CD4-positive, alpha-beta T cell (primary cell): ENCODE measurements at regions not wholly inside any gene's neighbourhood (a gene's known extent, or its start where the extent isn't known, plus 50 kb on each side); places are given as distances from the start of the nearest gene placed in this dataset.

Experiments
- ATAC-seq: fragments of 200-7000 bp; cut with Tn5 transposase; one replicate; pipeline ENCODE4 v1.10.0; 2022; ENCODE audit warnings: mild to moderate bottlenecking; ENCODE audit not compliant: poor library complexity
- CTCF ChIA-PET: fragments of 350-600 bp; sonication (Branson Sonifier 250); formaldehyde crosslinking; loops from one replicate; lab custom pipeline; 2021; ENCODE audit warnings: antibody characterized with exemption, inconsistent platforms; lab: Charles Lee
- POLR2A ChIA-PET: fragments of 350-600 bp; sonication (Branson Sonifier 250); formaldehyde crosslinking; loops from one replicate; lab custom pipeline; 2021; ENCODE audit warnings: antibody characterized with exemption, inconsistent platforms; lab: Charles Lee
- DNase-seq, 14 experiments: peaks; one replicate each; pipeline ENCODE4 v3.0.0-alpha.2; 2013 to 2020; ENCODE audit warnings: mixed read lengths in 2 of 14
- H3K27ac ChIP-seq, 2 donors: one replicate each; pipeline versions ENCODE4 v1.5.1 to v1.7.0; 2013; ENCODE audit warnings: low read length in 2 of 2, low read depth in 1 of 2, mild to moderate bottlenecking in 1 of 2
- H3K27me3 ChIP-seq, 2 experiments: 1 replicate in 1 of 2; 2 replicates in 1 of 2; pipeline versions ENCODE4 v1.6.1 to v1.7.0; 2013; ENCODE audit warnings: low read length in 2 of 2, control low read depth in 1 of 2, mild to moderate bottlenecking in 1 of 2, moderate library complexity in 1 of 2; ENCODE audit not compliant: insufficient read depth in 2 of 2, control insufficient read depth in 1 of 2
- H3K36me3 ChIP-seq: one replicate; pipeline ENCODE4 v1.6.1; 2013; ENCODE audit warnings: low read length, control low read depth; ENCODE audit not compliant: insufficient read depth
- H3K4me1 ChIP-seq: one replicate; pipeline ENCODE4 v1.6.1; 2013; ENCODE audit warnings: low read length, control low read depth; ENCODE audit not compliant: insufficient read depth
- H3K4me3 ChIP-seq: one replicate; pipeline ENCODE4 v1.5.1; 2013; ENCODE audit warnings: mild to moderate bottlenecking, low read length, moderate library complexity
- H3K9me3 ChIP-seq, 2 experiments: 1 replicate in 1 of 2; 2 replicates in 1 of 2; pipeline versions ENCODE4 v1.6.1 to v1.7.0; 2013; ENCODE audit warnings: low read length in 2 of 2, mild to moderate bottlenecking in 2 of 2, control low read depth in 1 of 2, moderate library complexity in 1 of 2; ENCODE audit not compliant: control insufficient read depth in 1 of 2, insufficient read depth in 1 of 2
- H3K27ac Mint-ChIP-seq: one replicate; pipeline ENCODE4 v1.8.0; 2020; ENCODE audit warnings: mixed read lengths
- H3K27me3 Mint-ChIP-seq: one replicate; pipeline ENCODE4 v1.8.0; 2021; ENCODE audit warnings: mixed read lengths
- H3K36me3 Mint-ChIP-seq: one replicate; pipeline ENCODE4 v1.8.0; 2021; ENCODE audit warnings: low read depth, mixed read lengths
- H3K4me1 Mint-ChIP-seq: one replicate; pipeline ENCODE4 v1.8.0; 2021; ENCODE audit warnings: low read depth, mixed read lengths
- H3K4me3 Mint-ChIP-seq: one replicate; pipeline ENCODE4 v1.8.0; 2020; ENCODE audit warnings: mild to moderate bottlenecking, mixed read lengths
- H3K9me3 Mint-ChIP-seq: one replicate; pipeline ENCODE4 v1.8.0; 2020; ENCODE audit warnings: mixed read lengths
- CTCF ChIP-seq: fragments of 200-600 bp; IDR thresholded peaks from one replicate; pipeline ENCODE4 v1.8.0; 2022; ENCODE audit warnings: antibody characterized with exemption, mild to moderate bottlenecking
- intact Hi-C, 2 experiments: fragments of 100-400 bp; cut with DNase I in 1 of 2; cut with micrococcal nuclease in 1 of 2; formaldehyde crosslinking; loops; one replicate each; pipeline versions ENCODE4 v1.15.1 to v1.9.0; 2023 to 2025; cut with DNase I, micrococcal nuclease

GRCh38 chr22:49257551-49257961 lies 570.1 kb downstream of the BRD1 start:
- no peak for ATAC-seq
- Mint-ChIP-seq H3K4me1 (no peaks in the 10 kb centered on the region), H3K9me3 (no peaks in the 10 kb centered on the region), H3K4me3 (no peak overlapping the region), H3K36me3 (no peaks in the 10 kb centered on the region), H3K27me3 (peaks cover 34% of the 10 kb centered on the region), H3K27ac (no peak overlapping the region)
- Histone ChIP-seq H3K36me3 (no peaks in the 10 kb centered on the region), H3K4me1 (no peaks in the 10 kb centered on the region), H3K4me3 (no peak overlapping the region), H3K9me3 (peaks cover 0 to 15% of the 10 kb centered on the region in 2 experiments), H3K27ac (no peak overlapping the region), H3K27me3 (peaks cover 0 to 8% of the 10 kb centered on the region in 2 experiments)
- no peak for TF ChIP-seq CTCF
- ChIA-PET CTCF (no interaction called here), POLR2A (no interaction called here)
- DNase-seq: peak in 1 of 14 experiments; percentile 27
- intact Hi-C loops: no loop called here

- ChIA-PET POLR2A (no interaction called here), CTCF (no interaction called here)
- no peaks in the 10 kb centered on the region for H3K4me1 ChIP-seq
- Mint-ChIP-seq H3K27me3 (peaks cover 42% of the 10 kb centered on the region), H3K4me3 (no peak overlapping the region), H3K9me3 (no peaks in the 10 kb centered on the region), H3K36me3 (no peaks in the 10 kb centered on the region), H3K4me1 (no peaks in the 10 kb centered on the region), H3K27ac (no peak overlapping the region)
- DNase-seq (peak in 1 of 14 experiments; percentile 8), ATAC-seq (no peak)
- H3K36me3 ChIP-seq: no peaks in the 10 kb centered on the region
- H3K9me3 ChIP-seq: peaks cover 0 to 15% of the 10 kb centered on the region in 2 experiments
- H3K27me3 ChIP-seq: peaks cover 0 to 8% of the 10 kb centered on the region in 2 experiments
- H3K27ac ChIP-seq: no peak overlapping the region
- no peak overlapping the region for H3K4me3 ChIP-seq
- intact Hi-C loops: no loop called here
- TF ChIP-seq CTCF: no peak
Observed at GRCh38 chr22:49255741-49256318, 571.8 kb downstream of the BRD1 start.

- ATAC-seq: no peak
- Mint-ChIP-seq H3K27ac (no peak overlapping the region), H3K9me3 (no peaks in the 10 kb centered on the region), H3K36me3 (no peaks in the 10 kb centered on the region), H3K4me3 (no peak overlapping the region), H3K4me1 (no peaks in the 10 kb centered on the region), H3K27me3 (peaks cover 42% of the 10 kb centered on the region)
- peaks cover 0 to 15% of the 10 kb centered on the region in 2 experiments for H3K9me3 ChIP-seq
- ChIA-PET CTCF (no interaction called here), POLR2A (no interaction called here)
- TF ChIP-seq CTCF: no peak
- no peak overlapping the region for H3K27ac ChIP-seq
- peaks cover 0 to 8% of the 10 kb centered on the region in 2 experiments for H3K27me3 ChIP-seq
- H3K36me3 ChIP-seq: no peaks in the 10 kb centered on the region
- no peak overlapping the region for H3K4me3 ChIP-seq
- intact Hi-C loops: no loop called here
- no peaks in the 10 kb centered on the region for H3K4me1 ChIP-seq
- DNase-seq: peak in 1 of 14 experiments; percentile 6
Observed at GRCh38 chr22:49255154-49255553, 572.5 kb downstream of the BRD1 start.
